ENCODE measurements at regions not wholly inside any gene's neighbourhood (a gene's known extent, or its start where the extent isn't known, plus 50 kb on each side); places are given as distances from the start of the nearest gene placed in this dataset.

- Mint-ChIP-seq H3K9me3 (no peaks in the 10 kb centered on the region), H3K4me1 (ENCODE audit: low read depth) (no peaks in the 10 kb centered on the region), H3K27me3 (ENCODE audit: insufficient read depth) (no peaks in the 10 kb centered on the region), H3K27ac (no peak overlapping the region), H3K36me3 (ENCODE audit: low read depth) (peaks cover 6% of the 10 kb centered on the region; the same call in 1 of the 2 replicates), H3K4me3 (no peak overlapping the region)
- no peak for DNase-seq
- no peak for TF ChIP-seq CTCF (IDR thresholded peaks at IDR 0.05)
These were observed 629.0 kb downstream of the USP25 start for GRCh38 chr21:16358784-16359183.

- H3K36me3 Mint-ChIP-seq (ENCODE audit: low read depth), result peaks cover 6% of the 10 kb centered on the region; the same call in 1 of the 2 replicates
- no peaks in the 10 kb centered on the region for H3K27me3 Mint-ChIP-seq (ENCODE audit: insufficient read depth)
These were observed 633.3 kb downstream of the USP25 start for GRCh38 chr21:16363100-16363499.

GRCh38 chr21:16363518-16363917, 633.7 kb downstream of the USP25 start:
- DNase-seq, result no peak
- Mint-ChIP-seq H3K9me3 (no peaks in the 10 kb centered on the region), H3K4me3 (no peak overlapping the region), H3K27me3 (ENCODE audit: insufficient read depth) (no peaks in the 10 kb centered on the region), H3K36me3 (ENCODE audit: low read depth) (peaks cover 6% of the 10 kb centered on the region; the same call in 1 of the 2 replicates), H3K4me1 (ENCODE audit: low read depth) (no peaks in the 10 kb centered on the region), H3K27ac (no peak overlapping the region)
- no peak for TF ChIP-seq CTCF (IDR thresholded peaks at IDR 0.05)

More at GRCh38 chr21:16363100-16363499, 633.3 kb downstream of the USP25 start:
- no peak for DNase-seq
- H3K4me3 Mint-ChIP-seq, result no peak overlapping the region
- no peak overlapping the region for H3K27ac Mint-ChIP-seq
- no peak for TF ChIP-seq CTCF (IDR thresholded peaks at IDR 0.05)
- no peaks in the 10 kb centered on the region for H3K9me3 Mint-ChIP-seq
- H3K4me1 Mint-ChIP-seq (ENCODE audit: low read depth), result no peaks in the 10 kb centered on the region

- no peak for TF ChIP-seq CTCF (IDR thresholded peaks at IDR 0.05)
- Mint-ChIP-seq H3K36me3 (ENCODE audit: low read depth) (no peaks in the 10 kb centered on the region), H3K4me3 (no peak overlapping the region), H3K4me1 (ENCODE audit: low read depth) (no peaks in the 10 kb centered on the region), H3K9me3 (no peaks in the 10 kb centered on the region), H3K27ac (no peak overlapping the region), H3K27me3 (ENCODE audit: insufficient read depth) (no peaks in the 10 kb centered on the region)
- no peak for DNase-seq
These were observed 636.4 kb downstream of the USP25 start for GRCh38 chr21:16366207-16366606.

GRCh38 chr21:16367079-16367478, 637.3 kb downstream of the USP25 start:
- Mint-ChIP-seq H3K27ac (no peak overlapping the region), H3K9me3 (no peaks in the 10 kb centered on the region), H3K36me3 (ENCODE audit: low read depth) (no peaks in the 10 kb centered on the region), H3K27me3 (ENCODE audit: insufficient read depth) (no peaks in the 10 kb centered on the region), H3K4me1 (ENCODE audit: low read depth) (no peaks in the 10 kb centered on the region), H3K4me3 (no peak overlapping the region)
- no peak for DNase-seq
- TF ChIP-seq CTCF (IDR thresholded peaks at IDR 0.05), result no peak

GRCh38 chr21:16370186-16370585, 640.4 kb downstream of the USP25 start:
- Mint-ChIP-seq H3K36me3 (ENCODE audit: low read depth) (no peaks in the 10 kb centered on the region), H3K27ac (no peak overlapping the region), H3K4me3 (no peak overlapping the region), H3K4me1 (ENCODE audit: low read depth) (no peaks in the 10 kb centered on the region), H3K27me3 (ENCODE audit: insufficient read depth) (no peaks in the 10 kb centered on the region), H3K9me3 (no peaks in the 10 kb centered on the region)
- TF ChIP-seq CTCF (IDR thresholded peaks at IDR 0.05), result no peak
- no peak for DNase-seq

All from HFFc6 (cell line).